Vagina (tissue), 2 donors: ENCODE measurements at regions not wholly inside any gene's neighbourhood (a gene's known extent, or its start where the extent isn't known, plus 50 kb on each side); places are given as distances from the start of the nearest gene placed in this dataset.

Source experiments
- DNase-seq, 2 donors: peaks; one replicate each; pipeline ENCODE4 v3.0.0-alpha.2; 2017; ENCODE audit errors: extremely low spot score in 2 of 2
- H3K27ac ChIP-seq: fragments of 200-600 bp; sonication (generic); one replicate; pipeline ENCODE4 v1.5.1; 2019
- H3K27me3 ChIP-seq: fragments of 200-600 bp; sonication (generic); one replicate; pipeline ENCODE4 v1.5.1; 2019
- H3K36me3 ChIP-seq, 2 donors: fragments of 200-600 bp; sonication (generic); one replicate each; pipeline ENCODE4 v1.5.1; 2017 to 2019
- H3K4me1 ChIP-seq: fragments of 200-600 bp; sonication (generic); one replicate; pipeline ENCODE4 v1.5.1; 2019
- H3K4me3 ChIP-seq, 2 donors: fragments of 200-600 bp; sonication (generic); 1 replicate in 1 of 2; 2 replicates in 1 of 2; pipeline ENCODE4 v1.5.1; 2016 to 2019
- H3K9me3 ChIP-seq: fragments of 200-600 bp; sonication (generic); one replicate; pipeline ENCODE4 v1.5.1; 2019
- POLR2A ChIP-seq, 2 donors: fragments of 450-650 bp; IDR thresholded peaks; one replicate each; pipeline ENCODE4 v1.6.1; 2017; ENCODE audit warnings: antibody characterized with exemption in 2 of 2, mild to moderate bottlenecking in 2 of 2, moderate library complexity in 2 of 2
- POLR2AphosphoS5 ChIP-seq, 2 donors: sonication (generic); formaldehyde crosslinking; IDR thresholded peaks; one replicate each; pipeline ENCODE4 v1.9.0; 2017; ENCODE audit warnings: antibody characterized with exemption in 2 of 2, mild to moderate bottlenecking in 2 of 2, low read depth in 1 of 2; ENCODE audit not compliant: insufficient read depth in 1 of 2
- intact Hi-C: fragments of 100-400 bp; cut with DNase I; formaldehyde crosslinking; loops from one replicate; pipeline ENCODE4 v1.15.1; 2023
- TF ChIP-seq, protein P1 (sequence below), 3 experiments: fragments of 450-650 bp in 2 of 3; fragments of 200-600 bp in 1 of 3; sonication (generic) in 1 of 3; IDR thresholded peaks; one replicate each; pipeline ENCODE4 v1.5.1; 2017 to 2019; ENCODE audit warnings: antibody characterized with exemption in 3 of 3, mild to moderate bottlenecking in 2 of 3, moderate library complexity in 2 of 3

DNA sequence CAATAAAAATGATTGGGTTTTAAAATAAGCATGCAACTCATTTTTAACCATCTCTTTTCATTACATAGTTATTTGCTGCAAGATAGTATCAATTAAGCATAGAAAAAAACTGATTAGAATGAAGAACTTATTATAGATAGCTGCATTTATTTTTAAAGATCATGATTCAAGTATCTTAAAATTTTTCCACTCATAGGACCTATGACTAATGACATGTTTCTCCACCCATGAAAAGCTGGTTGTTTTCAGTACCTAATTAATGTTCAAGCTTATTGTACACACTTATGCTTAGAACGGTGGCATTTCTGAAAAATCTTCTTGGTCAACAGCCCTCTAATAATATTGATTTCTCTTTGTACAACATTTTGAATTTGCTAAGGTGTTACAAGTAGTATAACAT is 193.5 kb upstream of the PITX2 start:
- no peaks in the 10 kb centered on the region for H3K9me3 ChIP-seq
- no peak overlapping the region for H3K4me3 ChIP-seq
- no peaks in the 10 kb centered on the region for H3K36me3 ChIP-seq
- no peak for DNase-seq
- no peaks in the 10 kb centered on the region for H3K27me3 ChIP-seq
- no peaks in the 10 kb centered on the region for H3K4me1 ChIP-seq
- TF ChIP-seq POLR2A (IDR thresholded peaks at IDR 0.05) (no peak), POLR2AphosphoS5 (IDR thresholded peaks at IDR 0.05; ENCODE audit: insufficient read depth in 1 of 2, low read depth in 1 of 2) (no peak)
- TF ChIP-seq, protein P1, sequence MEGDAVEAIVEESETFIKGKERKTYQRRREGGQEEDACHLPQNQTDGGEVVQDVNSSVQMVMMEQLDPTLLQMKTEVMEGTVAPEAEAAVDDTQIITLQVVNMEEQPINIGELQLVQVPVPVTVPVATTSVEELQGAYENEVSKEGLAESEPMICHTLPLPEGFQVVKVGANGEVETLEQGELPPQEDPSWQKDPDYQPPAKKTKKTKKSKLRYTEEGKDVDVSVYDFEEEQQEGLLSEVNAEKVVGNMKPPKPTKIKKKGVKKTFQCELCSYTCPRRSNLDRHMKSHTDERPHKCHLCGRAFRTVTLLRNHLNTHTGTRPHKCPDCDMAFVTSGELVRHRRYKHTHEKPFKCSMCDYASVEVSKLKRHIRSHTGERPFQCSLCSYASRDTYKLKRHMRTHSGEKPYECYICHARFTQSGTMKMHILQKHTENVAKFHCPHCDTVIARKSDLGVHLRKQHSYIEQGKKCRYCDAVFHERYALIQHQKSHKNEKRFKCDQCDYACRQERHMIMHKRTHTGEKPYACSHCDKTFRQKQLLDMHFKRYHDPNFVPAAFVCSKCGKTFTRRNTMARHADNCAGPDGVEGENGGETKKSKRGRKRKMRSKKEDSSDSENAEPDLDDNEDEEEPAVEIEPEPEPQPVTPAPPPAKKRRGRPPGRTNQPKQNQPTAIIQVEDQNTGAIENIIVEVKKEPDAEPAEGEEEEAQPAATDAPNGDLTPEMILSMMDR (IDR thresholded peaks at IDR 0.05), result no peak
- H3K27ac ChIP-seq, result no peak overlapping the region
- intact Hi-C loops, result no loop called here

DNA sequence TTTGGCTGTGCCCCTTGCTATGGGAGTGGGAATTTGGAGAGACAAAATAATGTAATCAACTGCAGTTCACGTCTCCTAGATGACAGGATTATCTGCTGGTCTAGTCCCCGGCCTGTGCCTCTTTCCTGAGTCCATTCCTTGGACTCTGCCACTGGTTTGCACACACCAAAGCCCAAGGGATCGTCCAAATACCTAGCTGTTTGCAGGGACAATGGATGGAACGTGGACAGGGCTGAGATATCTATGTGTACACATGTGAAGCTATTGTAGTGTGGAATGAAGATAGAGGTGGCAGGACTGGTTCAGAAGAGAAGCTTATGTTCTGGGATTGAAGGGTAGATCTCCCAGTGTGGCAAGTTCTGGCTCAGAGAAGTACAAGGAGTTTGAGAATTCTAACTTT is 198.3 kb upstream of the PITX2 start:
- DNase-seq, result no peak
- Histone ChIP-seq H3K9me3 (no peaks in the 10 kb centered on the region), H3K36me3 (no peaks in the 10 kb centered on the region), H3K27me3 (no peaks in the 10 kb centered on the region), H3K4me3 (no peak overlapping the region), H3K4me1 (no peaks in the 10 kb centered on the region), H3K27ac (no peak overlapping the region)
- intact Hi-C loops, result no loop called here
- TF ChIP-seq POLR2AphosphoS5 (IDR thresholded peaks at IDR 0.05; ENCODE audit: insufficient read depth in 1 of 2, low read depth in 1 of 2) (no peak), POLR2A (IDR thresholded peaks at IDR 0.05) (no peak)
- TF ChIP-seq, protein P1 (IDR thresholded peaks at IDR 0.05), result no peak

DNA sequence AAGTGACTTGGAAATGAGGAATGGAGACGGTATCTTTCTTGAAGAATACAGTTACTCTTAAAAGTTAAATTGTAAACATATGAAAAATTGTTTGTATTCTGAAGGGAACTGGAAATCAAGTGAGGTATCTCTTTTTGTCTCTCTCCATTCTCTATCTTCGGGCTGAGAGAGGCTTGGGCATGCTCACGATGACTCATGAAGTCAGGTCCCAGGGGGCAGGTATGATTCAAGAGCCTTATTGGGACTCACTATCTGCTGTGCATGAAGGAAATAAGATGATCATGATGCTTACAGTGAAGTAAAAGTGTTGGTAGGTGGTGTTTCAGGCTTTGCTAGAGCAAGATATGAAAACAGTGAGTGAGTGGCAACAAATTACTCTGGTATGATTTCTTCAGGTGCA is 200.4 kb upstream of the PITX2 start:
- Histone ChIP-seq H3K36me3 (no peaks in the 10 kb centered on the region), H3K27me3 (no peaks in the 10 kb centered on the region), H3K4me1 (no peaks in the 10 kb centered on the region), H3K4me3 (no peak overlapping the region), H3K9me3 (no peaks in the 10 kb centered on the region), H3K27ac (no peak overlapping the region)
- DNase-seq, result no peak
- TF ChIP-seq, protein P1 (IDR thresholded peaks at IDR 0.05), result no peak
- intact Hi-C loops, result no loop called here

DNA sequence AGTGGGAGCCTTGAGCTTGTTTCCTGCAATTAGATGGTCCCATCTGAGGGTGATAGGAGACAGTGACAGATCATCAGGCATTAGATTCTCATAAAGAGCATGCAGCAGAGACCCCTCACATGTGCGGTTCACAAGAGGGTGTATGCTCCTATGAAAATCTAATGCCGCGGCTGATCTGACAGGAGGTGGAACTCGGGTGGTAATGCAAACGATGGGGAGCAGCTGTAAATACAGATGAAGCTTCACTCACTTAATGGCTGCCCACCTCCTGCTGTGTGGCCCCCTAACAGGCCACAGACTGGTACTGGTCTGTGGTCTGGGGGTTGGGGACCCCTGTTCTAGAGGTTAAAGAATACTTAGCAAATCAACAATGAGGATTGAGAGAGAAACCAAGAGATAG is 201.5 kb upstream of the PITX2 start:
- no peak for DNase-seq
- Histone ChIP-seq H3K9me3 (no peaks in the 10 kb centered on the region), H3K4me3 (no peak overlapping the region), H3K27ac (no peak overlapping the region), H3K36me3 (no peaks in the 10 kb centered on the region), H3K4me1 (no peaks in the 10 kb centered on the region), H3K27me3 (no peaks in the 10 kb centered on the region)
- intact Hi-C loops, result no loop called here
- TF ChIP-seq POLR2AphosphoS5 (IDR thresholded peaks at IDR 0.05; ENCODE audit: insufficient read depth in 1 of 2, low read depth in 1 of 2) (no peak), POLR2A (IDR thresholded peaks at IDR 0.05) (no peak)
- TF ChIP-seq, protein P1 (IDR thresholded peaks at IDR 0.05), result no peak

DNA sequence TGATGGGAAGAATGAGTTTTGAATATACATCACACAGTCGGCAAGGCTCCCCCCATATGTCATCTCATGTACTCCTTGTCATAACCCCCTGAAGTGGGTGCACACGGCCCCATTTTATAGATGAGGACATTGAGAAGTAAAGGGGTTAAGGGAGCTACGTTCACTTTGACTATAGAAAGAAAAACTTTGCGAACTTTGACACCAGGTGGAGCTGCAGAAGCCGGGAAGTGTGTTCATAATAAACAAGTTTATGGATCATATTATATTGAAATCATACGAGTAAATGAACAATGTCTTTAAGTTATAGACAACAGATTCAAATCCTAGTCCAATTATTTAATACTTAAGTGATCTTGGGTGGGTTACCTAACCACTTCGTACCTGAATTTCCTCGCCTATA is 203.8 kb upstream of the PITX2 start:
- no peaks in the 10 kb centered on the region for H3K4me1 ChIP-seq
- no peak overlapping the region for H3K4me3 ChIP-seq
- H3K27ac ChIP-seq, result no peak overlapping the region
- DNase-seq, result no peak
- intact Hi-C loops, result no loop called here
- TF ChIP-seq POLR2AphosphoS5 (IDR thresholded peaks at IDR 0.05; ENCODE audit: insufficient read depth in 1 of 2, low read depth in 1 of 2), result no peak
- TF ChIP-seq, protein P1 (IDR thresholded peaks at IDR 0.05), result no peak
- no peak for TF ChIP-seq POLR2A (IDR thresholded peaks at IDR 0.05)
- H3K36me3 ChIP-seq, result no peaks in the 10 kb centered on the region
- H3K27me3 ChIP-seq, result no peaks in the 10 kb centered on the region
- H3K9me3 ChIP-seq, result no peaks in the 10 kb centered on the region
